ENCODE measurements at regions not wholly inside any gene's neighbourhood (a gene's known extent, or its start where the extent isn't known, plus 50 kb on each side); places are given as distances from the start of the nearest gene placed in this dataset.

DNA sequence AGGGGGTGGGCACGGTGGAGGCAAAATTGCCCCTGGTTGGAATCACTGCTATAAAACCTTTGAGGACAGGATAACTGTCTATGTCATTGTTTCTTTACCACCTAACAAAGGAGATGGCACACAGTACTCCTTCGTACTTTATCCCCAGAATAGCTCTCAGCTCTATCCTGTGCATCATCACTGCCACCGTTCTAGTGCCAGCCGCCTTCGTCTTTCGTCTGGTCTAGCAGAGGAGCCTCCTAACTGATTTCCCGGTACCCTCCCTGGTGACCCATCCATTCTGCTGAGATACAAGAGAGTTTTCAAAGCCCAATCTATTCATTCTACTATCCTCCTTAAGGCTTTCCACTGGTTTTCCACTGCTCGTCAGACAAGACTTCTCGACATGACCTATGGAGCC is 67.9 kb upstream of the PRICKLE2 start:
- ChIA-PET POLR2A (no interaction called here), CTCF (no interaction called here)
- no peak for TF ChIP-seq CTCF (IDR thresholded peaks at IDR 0.05; ENCODE audit: control extremely low read depth, extremely low read depth, low read depth, missing control alignments)
- DNase-seq (ENCODE audit: extremely low spot score) = no peak

DNA sequence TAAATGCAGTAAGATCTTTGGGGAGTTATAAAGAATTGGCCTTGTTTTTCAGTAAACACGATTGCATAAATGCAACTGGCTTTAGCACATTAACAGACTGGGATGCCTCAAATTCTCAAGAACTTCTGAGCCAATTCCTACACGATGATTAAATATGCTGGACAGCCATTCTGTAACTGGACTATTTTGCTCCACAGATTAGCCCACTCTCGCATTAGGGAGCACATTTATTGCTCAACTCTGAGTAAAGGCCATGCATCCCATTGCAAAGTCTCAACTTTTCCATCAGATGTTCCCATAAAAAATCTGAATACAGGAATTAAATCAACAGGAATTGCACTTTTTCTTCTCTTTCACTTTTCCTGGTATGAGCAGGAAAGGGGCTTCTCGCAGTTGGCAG is 66.7 kb upstream of the PRICKLE2 start:
- ChIA-PET POLR2A (no interaction called here), CTCF (no interaction called here)
- no peak for DNase-seq (ENCODE audit: extremely low spot score)
- no peak for TF ChIP-seq CTCF (IDR thresholded peaks at IDR 0.05; ENCODE audit: control extremely low read depth, extremely low read depth, low read depth, missing control alignments)

- CTCF ChIA-PET = no interaction called here
- POLR2A ChIA-PET = no interaction called here
- TF ChIP-seq CTCF (IDR thresholded peaks at IDR 0.05; ENCODE audit: control extremely low read depth, extremely low read depth, low read depth, missing control alignments) = no peak
- DNase-seq (ENCODE audit: extremely low spot score) = no peak
Observed at GRCh38 chr3:64291345-64291744, 66.1 kb upstream of the PRICKLE2 start.

GRCh38 chr3:64290864-64291263 is 65.6 kb upstream of the PRICKLE2 start:
- CTCF ChIA-PET = no interaction called here
- TF ChIP-seq CTCF (IDR thresholded peaks at IDR 0.05; ENCODE audit: control extremely low read depth, extremely low read depth, low read depth, missing control alignments) = no peak
- POLR2A ChIA-PET = no interaction called here
- no peak for DNase-seq (ENCODE audit: extremely low spot score)

GRCh38 chr3:64290161-64290560 is 64.9 kb upstream of the PRICKLE2 start:
- ChIA-PET CTCF (interaction anchor here (1.2 kb wide), 1 partner anchor 8 kb away, joined by 3 read pairs; no protein-coding TSS in a partner anchor), POLR2A (no interaction called here)
- no peak for TF ChIP-seq CTCF (IDR thresholded peaks at IDR 0.05; ENCODE audit: control extremely low read depth, extremely low read depth, low read depth, missing control alignments)
- DNase-seq (ENCODE audit: extremely low spot score) = no peak

DNA sequence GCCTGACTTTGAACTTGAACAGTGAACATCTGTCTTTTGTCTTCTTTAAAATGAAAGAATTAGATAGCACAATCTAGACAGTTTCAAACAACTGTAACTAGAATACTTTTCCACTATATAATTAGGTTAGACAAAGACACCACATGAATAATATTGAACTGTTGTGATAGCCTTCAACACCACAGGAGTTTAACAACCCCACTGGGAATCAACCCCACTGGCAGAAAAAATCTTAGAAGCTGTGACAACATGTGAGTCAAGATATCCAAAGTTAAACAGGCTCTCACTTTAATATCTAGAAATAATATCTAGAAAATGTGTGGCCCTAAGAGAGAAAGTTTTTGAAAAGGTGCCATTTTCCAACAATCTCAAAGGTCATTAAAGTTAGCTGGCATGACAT is 64.4 kb upstream of the PRICKLE2 start:
- CTCF ChIA-PET = interaction anchor here (1.2 kb wide), 1 partner anchor 8 kb away, joined by 3 read pairs; no protein-coding TSS in a partner anchor
- DNase-seq (ENCODE audit: extremely low spot score) = no peak
- POLR2A ChIA-PET = no interaction called here
- TF ChIP-seq CTCF (IDR thresholded peaks at IDR 0.05; ENCODE audit: control extremely low read depth, extremely low read depth, low read depth, missing control alignments) = no peak

GRCh38 chr3:64278625-64279024 is 53.4 kb upstream of the PRICKLE2 start:
- DNase-seq (ENCODE audit: extremely low spot score) = no peak
- CTCF ChIA-PET = no interaction called here
- TF ChIP-seq CTCF (IDR thresholded peaks at IDR 0.05; ENCODE audit: control extremely low read depth, extremely low read depth, low read depth, missing control alignments) = no peak
- POLR2A ChIA-PET = no interaction called here
